ENCODE measurements at regions not wholly inside any gene's neighbourhood (a gene's known extent, or its start where the extent isn't known, plus 50 kb on each side); places are given as distances from the start of the nearest gene placed in this dataset.
"Not testable (repeated sequence)": the region's sequence is repeated elsewhere in the genome, so short reads cannot be mapped to it uniquely, and the experiment has no call there.

GRCh38 chr3:187811585-187812250 lies 66.5 kb upstream of the BCL6 start:
- Mint-ChIP-seq H3K4me1 (ENCODE audit: unreplicated experiment) (peaks cover 5% of the 10 kb centered on the region), H3K4me3 (ENCODE audit: unreplicated experiment) (no peak overlapping the region), H3K27ac (ENCODE audit: unreplicated experiment) (no peak overlapping the region), H3K27me3 (ENCODE audit: unreplicated experiment) (no peaks in the 10 kb centered on the region), H3K36me3 (ENCODE audit: unreplicated experiment) (no peaks in the 10 kb centered on the region), H3K9me3 (ENCODE audit: unreplicated experiment) (no peaks in the 10 kb centered on the region)
- DNase-seq (ENCODE audit: extremely low spot score, unreplicated experiment) = no peak
- TF ChIP-seq, protein P1, sequence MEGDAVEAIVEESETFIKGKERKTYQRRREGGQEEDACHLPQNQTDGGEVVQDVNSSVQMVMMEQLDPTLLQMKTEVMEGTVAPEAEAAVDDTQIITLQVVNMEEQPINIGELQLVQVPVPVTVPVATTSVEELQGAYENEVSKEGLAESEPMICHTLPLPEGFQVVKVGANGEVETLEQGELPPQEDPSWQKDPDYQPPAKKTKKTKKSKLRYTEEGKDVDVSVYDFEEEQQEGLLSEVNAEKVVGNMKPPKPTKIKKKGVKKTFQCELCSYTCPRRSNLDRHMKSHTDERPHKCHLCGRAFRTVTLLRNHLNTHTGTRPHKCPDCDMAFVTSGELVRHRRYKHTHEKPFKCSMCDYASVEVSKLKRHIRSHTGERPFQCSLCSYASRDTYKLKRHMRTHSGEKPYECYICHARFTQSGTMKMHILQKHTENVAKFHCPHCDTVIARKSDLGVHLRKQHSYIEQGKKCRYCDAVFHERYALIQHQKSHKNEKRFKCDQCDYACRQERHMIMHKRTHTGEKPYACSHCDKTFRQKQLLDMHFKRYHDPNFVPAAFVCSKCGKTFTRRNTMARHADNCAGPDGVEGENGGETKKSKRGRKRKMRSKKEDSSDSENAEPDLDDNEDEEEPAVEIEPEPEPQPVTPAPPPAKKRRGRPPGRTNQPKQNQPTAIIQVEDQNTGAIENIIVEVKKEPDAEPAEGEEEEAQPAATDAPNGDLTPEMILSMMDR (IDR thresholded peaks at IDR 0.05) = no peak

DNA sequence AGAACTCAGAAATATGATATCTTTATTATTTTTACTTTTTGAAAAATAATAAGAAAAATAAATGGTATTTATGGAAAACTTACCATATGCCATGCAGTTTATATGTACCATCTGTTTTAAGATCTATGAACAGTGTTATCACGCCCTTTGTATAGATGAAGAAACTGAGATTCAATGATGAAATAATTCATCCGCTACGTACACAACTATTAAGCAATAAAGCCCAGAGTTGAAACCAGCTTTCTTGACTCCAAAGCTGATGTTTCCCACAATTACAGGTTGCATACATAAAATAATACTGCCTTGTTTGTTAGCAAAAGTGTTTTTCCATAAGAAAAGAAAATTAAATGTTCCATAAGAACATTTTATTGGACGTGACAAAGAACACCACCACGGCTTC lies 67.2 kb upstream of the BCL6 start:
- Mint-ChIP-seq H3K36me3 (ENCODE audit: unreplicated experiment) (no peaks in the 10 kb centered on the region), H3K27ac (ENCODE audit: unreplicated experiment) (no peak overlapping the region), H3K4me1 (ENCODE audit: unreplicated experiment) (peaks cover 5% of the 10 kb centered on the region), H3K9me3 (ENCODE audit: unreplicated experiment) (no peaks in the 10 kb centered on the region), H3K27me3 (ENCODE audit: unreplicated experiment) (no peaks in the 10 kb centered on the region), H3K4me3 (ENCODE audit: unreplicated experiment) (no peak overlapping the region)
- no peak for DNase-seq (ENCODE audit: extremely low spot score, unreplicated experiment)
- TF ChIP-seq, protein P1 (IDR thresholded peaks at IDR 0.05) = no peak

DNA sequence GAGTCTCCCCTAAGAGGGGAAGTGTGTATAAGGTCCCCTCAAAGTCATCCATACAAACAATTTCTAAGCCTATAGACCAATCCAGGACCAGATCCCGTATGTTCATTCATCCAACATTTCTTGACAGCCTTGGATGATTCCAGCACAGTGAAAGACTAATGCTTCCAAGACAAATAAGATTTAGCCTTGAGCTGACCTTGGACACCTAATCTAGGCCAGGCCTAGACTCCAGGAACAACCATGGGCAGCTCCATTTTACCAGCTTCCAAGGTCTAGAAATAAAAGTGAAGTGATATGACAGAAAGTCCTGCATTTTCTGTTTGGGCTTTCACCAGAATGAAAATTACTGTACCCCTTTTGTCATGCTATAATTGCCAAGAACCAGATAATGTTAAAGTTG lies 67.9 kb upstream of the BCL6 start:
- no peaks in the 10 kb centered on the region for H3K36me3 Mint-ChIP-seq (ENCODE audit: unreplicated experiment)
- TF ChIP-seq, protein P1 (IDR thresholded peaks at IDR 0.05) = no peak

DNA sequence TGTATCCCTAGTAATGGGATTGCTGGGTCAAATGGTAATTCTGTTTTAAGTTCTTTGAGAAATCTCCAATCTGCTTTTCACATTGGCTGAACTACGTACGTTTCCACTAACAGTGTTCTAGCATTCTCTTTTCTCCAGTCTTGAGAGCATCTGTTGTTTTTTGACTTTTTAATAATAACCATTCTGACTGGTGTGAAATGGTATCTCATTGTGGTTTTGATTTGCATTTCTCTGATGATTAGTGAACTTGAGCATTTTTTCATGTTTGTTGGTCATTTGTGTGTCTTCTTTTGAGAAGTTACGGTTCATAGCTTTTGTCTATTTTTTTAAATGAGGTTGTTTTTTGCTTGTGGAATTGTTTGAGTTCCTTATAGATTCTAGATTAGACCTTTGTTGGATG lies 72.5 kb upstream of the BCL6 start:
- H3K36me3 Mint-ChIP-seq (ENCODE audit: unreplicated experiment); H3K27me3 Mint-ChIP-seq (ENCODE audit: unreplicated experiment); H3K27ac Mint-ChIP-seq (ENCODE audit: unreplicated experiment); H3K9me3 Mint-ChIP-seq (ENCODE audit: unreplicated experiment); H3K4me3 Mint-ChIP-seq (ENCODE audit: unreplicated experiment); H3K4me1 Mint-ChIP-seq (ENCODE audit: unreplicated experiment); DNase-seq (ENCODE audit: extremely low spot score, unreplicated experiment): not testable (repeated sequence)

More for the DNA sequence above, 67.9 kb upstream of the BCL6 start:
- Mint-ChIP-seq H3K27me3 (ENCODE audit: unreplicated experiment) (no peaks in the 10 kb centered on the region), H3K4me1 (ENCODE audit: unreplicated experiment) (peaks cover 5% of the 10 kb centered on the region), H3K9me3 (ENCODE audit: unreplicated experiment) (no peaks in the 10 kb centered on the region), H3K4me3 (ENCODE audit: unreplicated experiment) (no peak overlapping the region), H3K27ac (ENCODE audit: unreplicated experiment) (no peak overlapping the region)
- no peak for DNase-seq (ENCODE audit: extremely low spot score, unreplicated experiment)

DNA sequence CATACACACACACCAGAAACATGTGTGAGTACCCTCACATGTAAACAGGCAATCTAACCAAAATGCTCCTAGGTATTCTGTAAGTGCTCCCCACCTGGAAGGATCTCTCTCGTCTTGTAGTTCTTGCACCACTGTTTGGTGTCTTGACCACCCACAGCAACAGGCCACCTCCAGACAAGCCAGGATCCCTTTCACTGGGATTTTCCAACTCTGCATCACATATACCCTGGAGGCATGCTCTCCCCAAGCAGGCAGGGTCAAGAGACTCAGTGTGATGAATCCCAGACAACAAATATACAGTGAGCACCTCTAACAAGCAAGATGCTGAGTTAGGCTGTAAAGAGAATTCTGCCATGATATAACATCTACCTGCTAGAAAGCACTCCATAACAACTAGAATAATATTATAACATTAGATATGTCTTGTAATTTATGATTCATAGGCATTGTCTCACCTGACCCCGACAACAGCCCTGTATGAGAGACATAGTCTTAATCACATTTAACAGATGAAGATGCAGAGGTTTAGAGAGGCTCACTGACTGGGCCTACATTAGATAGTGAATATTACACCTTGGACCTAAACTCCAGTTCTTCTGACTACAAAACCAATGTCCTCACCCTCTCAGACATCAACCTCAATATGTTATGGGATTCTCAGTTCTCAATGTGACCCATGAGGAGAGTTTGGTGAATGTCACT lies 76.5 kb upstream of the BCL6 start:
- no peak overlapping the region for H3K4me3 Mint-ChIP-seq (ENCODE audit: unreplicated experiment)
- H3K27ac Mint-ChIP-seq (ENCODE audit: unreplicated experiment) = no peak overlapping the region
- no peaks in the 10 kb centered on the region for H3K27me3 Mint-ChIP-seq (ENCODE audit: unreplicated experiment)
- no peak for DNase-seq (ENCODE audit: extremely low spot score, unreplicated experiment)
- H3K36me3 Mint-ChIP-seq (ENCODE audit: unreplicated experiment) = no peaks in the 10 kb centered on the region
- TF ChIP-seq, protein P1 (IDR thresholded peaks at IDR 0.05) = no peak
- H3K4me1 Mint-ChIP-seq (ENCODE audit: unreplicated experiment) = no peaks in the 10 kb centered on the region
- peaks cover 2% of the 10 kb centered on the region for H3K9me3 Mint-ChIP-seq (ENCODE audit: unreplicated experiment)

Data from osteocyte (in vitro differentiated cells).